ENCODE measurements at regions not wholly inside any gene's neighbourhood (a gene's known extent, or its start where the extent isn't known, plus 50 kb on each side); places are given as distances from the start of the nearest gene placed in this dataset.
"Not testable (repeated sequence)": the region's sequence is repeated elsewhere in the genome, so short reads cannot be mapped to it uniquely, and the experiment has no call there.

DNA sequence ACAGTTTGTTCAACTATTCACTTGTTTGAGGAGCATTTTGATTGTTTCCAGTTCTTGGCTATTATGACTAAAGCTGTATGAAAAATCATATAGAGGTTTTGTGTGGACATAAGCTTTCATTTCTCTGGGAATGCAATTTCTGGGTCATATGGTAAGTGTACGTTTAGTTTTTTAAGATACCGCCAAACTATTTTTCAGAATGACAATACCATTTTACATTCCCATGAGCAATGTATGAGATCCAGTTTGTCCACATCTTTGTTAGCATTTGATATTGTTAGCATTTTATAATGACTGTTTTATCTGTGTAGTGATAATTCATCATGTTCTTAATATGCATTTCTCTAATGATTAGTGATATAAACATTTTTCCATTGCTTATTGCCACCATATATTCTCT, 258.7 kb upstream of the CTNNB1 start:
- no peak for DNase-seq (ENCODE audit: low read depth)

DNA sequence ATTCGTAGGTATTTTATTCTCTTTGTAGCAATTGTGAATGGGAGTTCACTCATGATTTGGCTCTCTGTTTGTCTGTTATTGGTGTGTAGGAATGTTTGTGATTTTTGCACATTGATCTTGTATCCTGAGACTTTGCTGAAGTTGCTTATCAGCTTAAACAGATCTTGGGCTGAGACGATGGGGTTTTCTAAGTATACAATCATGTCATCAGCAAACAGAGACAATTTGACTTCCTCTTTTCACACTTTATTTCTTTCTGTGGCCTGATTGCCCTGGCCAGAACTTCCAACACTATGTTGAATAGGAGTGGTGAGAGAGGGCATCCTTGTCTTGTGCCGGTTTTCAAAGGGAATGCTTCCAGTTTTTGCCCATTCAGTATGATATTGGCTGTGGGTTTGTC, 252.3 kb upstream of the CTNNB1 start:
- not testable (repeated sequence) for DNase-seq (ENCODE audit: low read depth)

DNA sequence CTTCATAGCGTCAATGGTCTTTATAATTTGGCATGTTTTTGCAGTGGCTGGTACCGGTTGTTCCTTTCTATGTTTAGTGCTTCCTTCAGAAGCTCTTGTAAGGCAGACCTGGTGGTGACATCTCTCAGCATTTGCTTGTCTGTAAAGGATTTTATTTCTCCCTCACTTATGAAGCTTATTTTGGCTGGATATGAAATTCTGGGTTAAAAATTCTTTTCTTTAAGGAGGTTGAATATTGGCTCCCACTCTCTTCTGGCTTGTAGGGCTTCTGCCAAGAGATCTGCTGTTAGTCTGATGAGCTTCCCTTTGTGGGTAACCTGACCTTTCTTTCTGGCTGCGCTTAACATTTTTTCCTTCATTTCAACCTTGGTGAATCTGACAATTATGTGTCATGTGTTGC, 250.0 kb upstream of the CTNNB1 start:
- not testable (repeated sequence) for DNase-seq (ENCODE audit: low read depth)

DNA sequence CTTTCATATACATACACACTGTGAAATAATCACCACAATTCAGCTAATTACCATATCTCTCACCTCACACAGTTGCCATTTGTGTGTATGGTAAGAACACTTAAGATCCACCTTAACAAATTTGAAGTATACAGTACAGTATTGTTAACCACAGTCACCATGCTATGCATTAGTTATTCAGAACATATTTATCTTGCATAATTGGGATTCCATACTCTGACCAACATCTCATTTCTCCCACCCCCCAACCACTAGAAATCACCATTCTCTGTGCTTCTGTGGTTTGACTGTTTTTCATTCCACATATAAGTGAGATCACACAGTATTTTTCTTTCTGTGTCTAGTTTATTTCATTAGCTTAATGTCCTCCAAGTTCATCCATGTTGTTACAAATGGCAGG, 247.7 kb upstream of the CTNNB1 start:
- peak; percentile 30 for DNase-seq (ENCODE audit: low read depth)

DNA sequence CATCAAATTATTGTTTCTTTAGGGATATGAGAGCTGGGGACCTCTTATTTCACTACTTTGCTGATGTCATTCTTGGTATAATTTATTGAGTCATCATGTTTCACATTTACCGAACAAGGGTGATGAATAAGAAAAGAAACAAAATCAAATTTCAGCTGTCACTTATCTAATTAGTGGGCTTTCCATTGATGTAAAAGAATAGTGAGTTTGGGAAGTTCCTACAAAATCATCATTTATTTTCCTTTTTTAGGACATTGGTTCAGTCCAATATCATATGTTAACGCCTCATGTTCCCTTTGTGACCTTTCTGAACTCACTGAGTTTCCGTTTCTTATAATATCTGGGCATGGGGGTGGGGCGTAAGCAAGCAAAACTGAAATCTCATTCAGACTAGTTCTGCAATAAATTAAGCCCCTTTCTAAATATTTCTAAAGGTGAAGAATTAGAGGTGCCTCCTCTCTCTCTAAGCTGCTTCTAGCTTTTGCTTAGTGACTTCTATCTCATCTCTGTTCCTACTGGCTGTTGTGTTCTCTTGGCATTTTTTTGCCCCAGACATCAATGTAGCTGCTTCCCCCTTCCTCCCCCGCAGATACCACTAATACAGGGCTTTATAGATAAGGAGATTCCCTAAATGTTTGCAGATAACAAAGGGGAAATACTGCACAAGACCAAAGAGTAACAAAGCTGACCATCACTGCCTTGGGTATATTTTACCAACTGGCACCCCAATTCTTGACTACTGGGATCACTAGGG, 238.0 kb upstream of the CTNNB1 start:
- no peak for DNase-seq (ENCODE audit: low read depth)

DNA sequence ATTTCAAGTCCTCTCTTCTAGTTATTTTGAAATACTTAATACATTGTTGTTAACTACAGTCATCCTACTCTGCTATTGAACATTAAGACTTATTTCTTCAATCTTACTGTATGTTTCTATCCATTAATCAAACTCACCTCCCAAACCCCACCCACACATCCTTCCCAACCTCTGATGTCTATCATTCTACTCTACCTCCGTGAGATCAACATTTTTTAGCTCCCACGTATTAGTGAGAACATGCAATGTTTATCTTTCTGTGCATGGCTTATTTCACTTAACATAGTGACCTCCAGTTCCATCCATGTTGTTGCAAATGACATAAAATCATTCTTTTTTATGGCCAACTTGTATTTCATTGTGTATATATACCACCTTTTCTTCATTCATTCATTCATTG, 236.6 kb upstream of the CTNNB1 start:
- DNase-seq (ENCODE audit: low read depth): no peak

DNA sequence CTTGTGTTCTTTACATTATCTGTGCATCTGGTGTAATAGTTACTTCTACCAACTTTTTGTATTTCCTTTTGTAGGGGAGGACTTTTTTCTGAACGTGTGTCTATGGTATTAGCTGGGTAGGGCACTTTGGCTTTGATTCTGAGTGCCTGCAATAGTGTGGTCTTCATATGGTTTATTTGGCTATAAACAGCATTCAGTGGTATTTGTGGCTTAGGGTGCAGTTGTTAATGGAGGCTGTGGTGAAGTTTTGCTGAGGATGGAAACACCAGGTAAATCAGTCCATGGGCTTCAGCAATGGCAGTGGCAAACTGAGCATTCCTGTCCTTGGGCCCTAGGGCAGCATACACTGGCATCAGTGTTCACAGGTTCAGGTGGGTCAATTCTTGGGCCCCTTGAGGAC, 230.6 kb upstream of the CTNNB1 start:
- DNase-seq (ENCODE audit: low read depth): no peak

DNA sequence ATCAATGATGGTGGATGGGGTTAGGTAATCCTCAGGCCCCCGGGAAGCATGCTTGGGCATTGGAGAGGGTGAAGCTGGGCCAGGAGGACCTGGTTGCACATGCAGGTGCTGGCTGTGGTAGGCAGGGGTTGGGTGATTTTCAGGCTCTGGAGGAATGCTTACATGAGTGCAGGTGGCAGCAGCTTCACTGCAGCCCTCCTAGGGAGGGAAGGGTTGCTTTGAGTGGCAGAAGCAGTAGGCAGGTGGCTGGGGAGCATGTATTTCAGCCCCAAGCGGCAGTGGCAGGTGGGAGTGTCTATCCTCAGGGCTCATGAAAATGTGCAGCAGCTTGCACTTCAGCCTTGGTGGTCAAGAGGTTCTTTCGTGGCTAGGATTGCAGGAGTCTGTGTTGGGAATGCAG, 230.0 kb upstream of the CTNNB1 start:
- no peak for DNase-seq (ENCODE audit: low read depth)

DNA sequence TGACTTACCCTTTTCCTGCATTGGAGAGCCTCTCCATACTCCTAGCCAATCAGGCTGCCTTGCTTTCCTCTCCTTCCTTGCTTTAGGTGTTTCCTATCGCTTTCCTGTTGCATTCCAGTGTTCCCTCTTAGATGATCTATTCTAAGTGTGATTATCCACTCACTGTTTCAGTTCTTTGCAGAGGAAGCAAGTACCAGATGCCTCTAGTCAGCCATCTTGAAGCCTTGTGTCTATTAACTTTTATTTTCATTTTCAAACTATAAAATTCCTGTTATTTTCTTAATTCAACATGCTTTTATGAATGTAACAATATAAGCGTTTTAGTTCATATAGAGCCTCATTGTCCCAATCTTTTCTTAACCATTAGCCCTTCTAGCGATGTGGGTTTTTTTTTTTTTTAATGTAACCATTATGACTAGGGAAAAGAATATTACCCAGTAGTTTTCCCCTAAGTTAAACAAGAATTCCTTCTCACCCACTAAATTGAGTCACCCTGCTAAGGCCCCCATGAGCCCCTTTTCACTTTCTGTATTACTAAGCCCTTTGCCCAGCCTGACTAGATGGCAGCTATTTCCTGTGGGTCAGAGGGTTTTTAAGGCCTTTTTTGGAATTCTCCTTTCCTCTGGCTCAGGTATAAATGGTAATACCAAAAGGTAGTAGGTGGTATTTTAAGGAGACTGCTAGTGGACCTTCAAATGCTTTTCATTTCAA, 229.4 kb upstream of the CTNNB1 start:
- peak; percentile 40 for DNase-seq (ENCODE audit: low read depth)

DNA sequence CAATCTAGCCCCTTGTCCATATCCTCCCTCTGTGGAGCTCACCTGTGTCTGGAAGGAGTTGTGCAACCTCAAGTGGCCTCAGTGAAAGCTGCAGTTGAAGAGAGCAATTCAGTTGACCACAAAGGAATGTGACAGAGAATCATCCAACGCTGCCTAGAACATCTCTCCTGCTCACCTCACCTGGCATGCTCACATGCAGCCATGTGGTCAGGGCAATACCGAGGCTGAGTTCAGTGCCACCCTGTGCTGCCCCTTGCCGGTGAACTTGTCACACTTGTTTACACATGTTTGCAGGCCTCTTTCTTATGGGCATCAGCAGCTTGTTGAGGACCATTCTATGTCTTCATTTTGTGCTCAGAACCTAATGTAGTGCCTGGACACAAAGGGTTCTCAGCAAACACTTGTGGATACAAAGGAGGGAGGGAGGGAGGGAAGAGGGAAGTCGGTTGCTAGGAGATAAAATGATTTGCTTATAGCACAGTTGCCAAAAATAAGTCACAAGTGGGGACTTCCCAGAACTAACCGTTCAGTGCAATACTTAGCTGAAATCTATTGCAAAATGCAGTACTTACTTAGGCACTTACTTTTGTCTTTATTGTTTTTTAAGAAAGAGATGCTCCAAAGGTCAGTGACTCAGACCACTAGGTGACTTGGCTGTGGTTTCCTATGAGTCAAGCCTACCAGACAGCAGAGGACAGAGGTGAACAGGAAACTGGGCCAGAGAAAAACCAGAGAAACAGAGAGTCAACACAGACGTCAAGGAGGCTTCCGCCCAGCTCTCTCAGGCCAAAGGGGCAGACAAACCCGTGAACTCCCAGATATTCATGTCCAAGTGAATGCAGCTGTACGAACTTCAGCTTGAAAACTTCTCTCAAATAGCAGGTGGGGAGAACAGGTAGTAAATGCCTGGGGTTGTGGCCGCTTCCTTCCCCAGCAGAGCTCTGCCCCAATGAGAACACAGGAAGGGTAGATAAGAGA, 227.8 kb upstream of the CTNNB1 start:
- peak; percentile 97 for DNase-seq (ENCODE audit: low read depth)

DNA sequence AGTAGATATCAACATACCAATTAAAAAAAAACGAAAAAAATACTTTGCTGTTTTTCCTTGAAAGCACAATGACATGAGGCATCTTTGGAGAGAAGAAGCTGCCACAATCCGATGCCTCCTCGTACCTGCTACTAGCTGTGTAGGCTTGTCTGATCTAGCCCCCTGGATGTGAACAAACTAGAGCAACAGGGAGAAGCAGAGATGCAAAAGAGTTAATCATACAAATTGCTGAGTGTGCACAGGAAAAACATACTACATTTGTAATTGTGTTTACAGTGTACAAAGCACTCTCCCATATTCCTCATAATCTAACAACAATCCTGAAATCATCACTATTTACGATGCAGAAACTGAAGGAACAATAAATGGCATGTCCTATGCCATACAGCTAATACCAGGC, 227.0 kb upstream of the CTNNB1 start:
- no peak for DNase-seq (ENCODE audit: low read depth)

DNA sequence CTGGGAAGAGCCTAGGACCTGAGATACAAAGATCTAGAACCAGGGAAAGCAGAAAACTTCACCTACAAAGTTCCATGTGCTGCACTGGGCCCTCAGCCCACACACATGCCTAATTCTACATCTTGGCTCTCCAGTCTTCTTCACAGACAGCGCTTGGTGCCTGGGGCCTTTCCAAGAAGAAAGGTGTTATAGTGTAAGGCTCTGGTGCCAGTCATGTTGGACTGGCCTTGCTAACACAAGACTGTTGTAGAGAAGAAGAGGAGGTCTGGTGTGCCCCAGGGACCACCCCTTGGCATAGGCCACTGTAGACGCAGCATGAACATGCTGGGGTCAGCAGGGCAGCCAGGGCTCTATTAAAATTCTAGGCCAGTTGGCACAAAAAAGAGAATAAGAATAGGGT, 226.2 kb upstream of the CTNNB1 start:
- no peak for DNase-seq (ENCODE audit: low read depth)

DNA sequence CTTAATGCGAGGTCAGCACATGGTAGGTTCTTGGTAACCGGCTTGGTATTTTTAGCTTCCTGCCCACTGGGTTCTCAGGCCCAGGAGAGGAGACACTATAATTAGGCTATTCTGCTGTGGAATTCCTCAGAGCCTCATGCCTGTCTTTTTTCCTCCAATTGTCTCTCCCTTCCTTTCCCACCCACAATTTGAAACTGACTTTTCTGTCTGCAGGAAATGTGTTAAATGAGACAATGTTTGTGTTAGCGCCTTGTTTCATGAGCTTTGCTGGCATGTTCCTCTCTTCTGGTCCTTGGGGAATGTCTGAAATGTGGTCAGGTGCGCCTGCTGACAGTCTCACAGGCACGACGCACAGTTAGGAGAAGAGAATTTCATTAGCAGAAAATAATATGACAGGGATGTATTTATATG, 223.6 kb upstream of the CTNNB1 start:
- DNase-seq (ENCODE audit: low read depth): peak; percentile 9

DNA sequence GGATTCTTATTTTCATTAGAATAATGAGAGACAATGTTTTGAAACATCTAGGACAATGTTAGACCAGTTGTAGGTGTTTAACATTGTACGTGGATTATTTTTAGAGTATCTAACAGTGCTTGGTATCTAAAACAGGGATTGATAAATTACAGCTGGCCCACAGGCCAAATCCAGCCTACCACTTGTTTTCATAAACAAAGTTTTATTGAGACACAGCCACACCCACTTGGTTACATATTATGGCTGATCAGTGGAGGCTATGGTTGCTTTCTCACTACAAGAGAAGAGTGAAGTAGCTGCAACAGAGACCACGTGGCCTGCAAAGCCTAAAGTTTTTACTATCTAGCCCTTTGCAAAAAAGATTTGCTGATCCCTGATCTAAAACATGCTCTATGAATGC, 223.1 kb upstream of the CTNNB1 start:
- DNase-seq (ENCODE audit: low read depth): no peak

DNA sequence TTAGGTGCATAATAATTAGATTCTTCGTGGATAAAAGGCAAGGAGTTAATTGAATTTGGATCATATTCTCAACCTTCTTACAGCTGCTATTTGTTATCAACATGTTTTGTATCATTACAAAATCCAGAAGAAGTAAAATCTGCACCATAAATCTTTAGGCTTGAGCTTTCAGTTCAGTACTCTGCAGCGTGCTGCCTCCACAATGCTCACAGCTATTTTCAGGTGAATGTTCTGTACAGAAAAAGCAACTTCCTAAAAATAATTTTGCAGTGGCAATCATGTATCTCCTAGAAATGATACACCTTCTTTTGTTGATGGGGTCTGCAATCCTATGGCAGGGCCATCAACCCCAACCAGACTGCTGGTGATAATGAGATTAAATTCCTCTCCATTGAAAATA, 220.9 kb upstream of the CTNNB1 start:
- no peak for DNase-seq (ENCODE audit: low read depth)

DNA sequence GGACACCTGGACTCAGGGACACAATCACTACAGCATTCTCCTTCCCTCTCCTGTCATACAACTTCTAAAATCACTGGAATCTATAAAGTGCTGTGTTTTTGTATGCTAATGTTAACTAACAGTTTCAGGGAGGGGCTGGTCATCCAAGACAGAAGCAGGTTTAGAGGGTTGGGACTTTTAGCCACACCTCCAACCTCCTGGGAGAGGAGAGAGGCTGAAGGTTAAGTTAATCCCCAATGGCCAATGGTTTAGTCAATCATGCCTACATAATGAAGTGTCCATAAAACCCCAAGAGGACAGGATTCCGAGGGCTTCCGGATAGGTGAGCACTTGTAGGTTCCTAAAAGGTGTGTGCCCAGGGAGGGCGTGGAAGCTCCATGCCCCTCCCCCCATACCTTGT, 219.3 kb upstream of the CTNNB1 start:
- no peak for DNase-seq (ENCODE audit: low read depth)

DNA sequence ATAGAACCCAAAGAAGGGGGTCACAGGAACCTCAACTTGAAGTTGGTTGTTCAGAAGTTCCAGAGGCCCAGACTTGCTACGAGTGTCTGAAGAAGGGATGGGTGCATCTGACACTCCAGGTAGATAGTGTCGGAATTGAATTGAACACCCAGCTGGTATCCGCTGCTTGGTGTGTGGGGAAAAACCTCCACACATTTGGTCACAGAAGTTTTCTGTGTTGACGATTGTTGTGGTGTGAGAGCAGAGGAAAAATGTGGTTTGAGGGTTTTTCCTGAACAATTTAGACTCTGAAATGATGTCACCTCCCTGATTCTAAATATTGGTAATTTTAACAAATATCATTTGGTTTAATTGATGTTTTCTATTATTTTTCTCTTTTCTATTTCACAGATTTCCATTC, 218.8 kb upstream of the CTNNB1 start:
- DNase-seq (ENCODE audit: low read depth): no peak

DNA sequence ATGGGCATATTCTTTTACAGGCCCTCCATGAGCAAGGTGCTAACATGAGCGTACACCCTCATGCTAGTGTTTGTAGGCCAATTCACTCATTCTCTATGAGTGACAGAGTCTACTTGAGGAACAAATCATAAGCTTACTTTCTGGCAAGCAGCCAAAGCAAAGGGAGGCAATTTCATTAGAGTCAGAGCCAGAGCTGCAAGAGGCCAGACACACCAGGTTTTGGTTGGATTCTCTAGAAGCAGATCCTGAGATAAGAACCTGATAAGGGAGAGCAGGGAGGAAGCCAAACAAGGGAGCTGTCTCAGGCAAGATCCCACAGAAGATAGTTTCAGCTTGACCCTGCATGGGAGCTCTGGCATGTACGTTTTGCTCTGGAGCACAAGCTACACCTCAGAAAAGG, 214.1 kb upstream of the CTNNB1 start:
- peak; percentile 8 for DNase-seq (ENCODE audit: low read depth)

DNA sequence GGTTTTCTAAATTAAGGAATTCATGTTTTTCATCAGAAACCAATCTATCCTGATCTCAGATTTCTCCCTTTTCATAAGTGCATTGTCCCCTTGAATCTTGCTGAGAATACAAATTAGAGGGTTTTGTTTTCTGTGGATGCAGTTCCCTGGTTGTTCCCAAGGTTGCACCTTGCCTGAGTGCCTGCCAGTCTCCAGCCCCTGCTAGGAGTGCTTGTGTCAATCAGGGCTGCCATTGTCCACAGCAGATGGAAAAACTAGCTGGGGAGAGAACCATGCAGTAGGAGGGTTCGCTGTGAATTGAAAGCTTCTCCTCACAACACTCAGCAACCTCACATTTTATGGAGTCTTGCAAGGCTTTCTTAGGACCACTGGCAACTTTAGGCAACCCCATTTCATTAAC, 210.8 kb upstream of the CTNNB1 start:
- DNase-seq (ENCODE audit: low read depth): no peak

DNA sequence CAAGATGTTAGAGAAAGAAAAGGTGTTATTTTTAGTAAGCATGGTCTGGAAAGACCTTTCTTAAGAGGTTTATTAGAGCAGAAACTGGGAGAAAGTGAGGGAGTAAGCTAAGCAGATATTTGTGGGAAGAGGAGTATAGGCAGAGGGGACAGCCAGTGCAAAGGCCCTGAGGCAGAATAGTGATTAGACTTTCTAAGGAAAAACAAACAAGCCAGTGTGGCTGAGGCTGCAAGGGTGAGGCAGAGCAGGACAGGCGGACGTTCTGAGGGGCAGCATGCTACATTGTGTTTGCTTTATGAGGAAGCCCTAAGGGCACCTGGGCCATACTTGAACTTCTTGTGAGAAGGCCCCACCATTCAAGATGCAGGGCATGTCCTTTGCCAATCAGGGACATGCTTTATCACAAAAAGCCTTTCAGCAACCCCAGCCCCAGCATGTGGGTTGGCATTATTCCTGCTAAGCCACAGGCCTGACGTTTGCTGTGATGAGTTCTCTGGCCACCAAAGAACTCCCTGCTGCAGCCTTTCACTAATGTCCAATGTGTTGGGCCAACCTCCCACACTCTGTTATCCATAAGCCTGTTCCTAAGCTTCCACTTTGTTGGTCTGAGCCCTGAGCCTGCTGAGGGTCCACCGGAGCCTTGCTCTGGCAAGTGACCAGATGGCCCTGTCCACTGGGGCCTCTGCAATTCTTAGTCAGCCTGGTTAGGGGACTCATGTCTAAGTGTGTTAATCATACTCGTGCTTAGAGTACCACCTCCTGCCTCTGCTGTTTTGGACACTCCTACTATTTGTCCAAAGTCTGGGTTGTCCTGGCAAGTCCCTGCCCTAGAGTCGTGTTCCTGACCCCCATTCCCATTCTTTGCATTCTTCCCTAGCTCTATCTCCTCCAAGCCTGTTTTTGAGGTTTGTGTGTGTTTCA, 209.9 kb upstream of the CTNNB1 start:
- peak; percentile 33 for DNase-seq (ENCODE audit: low read depth)

DNA sequence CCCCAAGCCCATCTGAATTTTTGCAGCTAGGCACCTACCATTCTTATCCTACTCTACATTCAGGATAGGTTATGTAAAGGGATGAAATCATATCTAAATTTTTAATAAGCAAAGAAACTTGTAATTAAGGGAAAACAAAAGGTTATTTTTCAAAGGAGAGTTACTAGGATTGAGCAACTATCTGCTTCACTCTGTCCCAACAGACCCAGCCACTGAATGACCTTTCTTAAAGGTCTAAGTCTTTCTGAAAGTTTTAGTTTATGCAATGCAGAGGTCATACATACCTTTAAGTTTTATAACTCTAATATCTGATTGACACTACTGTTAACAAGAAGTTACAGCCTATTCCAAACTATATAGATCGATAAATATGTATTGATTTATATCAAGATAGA, 209.2 kb upstream of the CTNNB1 start:
- no peak for DNase-seq (ENCODE audit: low read depth)

Data from M059J (cell line).